Activated T-helper 17 cell treated with anti-CD3 and anti-CD28 coated beads, Interleukin-2, amount 50 U/mL, for 72 hours (primary cell): ENCODE measurements at regions not wholly inside any gene's neighbourhood (a gene's known extent, or its start where the extent isn't known, plus 50 kb on each side); places are given as distances from the start of the nearest gene placed in this dataset.
"Not testable (repeated sequence)": the region's sequence is repeated elsewhere in the genome, so short reads cannot be mapped to it uniquely, and the experiment has no call there.

Source experiments
- ATAC-seq: fragments of 150-1000 bp; cut with Tn5 transposase; replicated peaks from 2 replicates; pipeline ENCODE4 v1.10.0; 2021; ENCODE audit warnings: mild to moderate bottlenecking, moderate library complexity
- H3K27ac Mint-ChIP-seq: one replicate; pipeline ENCODE4 v1.8.0; 2022; ENCODE audit warnings: mixed read lengths
- H3K27me3 Mint-ChIP-seq: one replicate; pipeline ENCODE4 v1.8.0; 2022; ENCODE audit warnings: mixed read lengths
- H3K36me3 Mint-ChIP-seq: one replicate; pipeline ENCODE4 v1.8.0; 2022; ENCODE audit warnings: low read depth, mild to moderate bottlenecking, mixed read lengths
- H3K4me1 Mint-ChIP-seq: one replicate; pipeline ENCODE4 v1.8.0; 2022; ENCODE audit warnings: mixed read lengths
- H3K4me3 Mint-ChIP-seq: one replicate; pipeline ENCODE4 v1.8.0; 2022; ENCODE audit warnings: mild to moderate bottlenecking, mixed read lengths
- H3K9me3 Mint-ChIP-seq: one replicate; pipeline ENCODE4 v1.8.0; 2022; ENCODE audit warnings: mixed read lengths

DNA sequence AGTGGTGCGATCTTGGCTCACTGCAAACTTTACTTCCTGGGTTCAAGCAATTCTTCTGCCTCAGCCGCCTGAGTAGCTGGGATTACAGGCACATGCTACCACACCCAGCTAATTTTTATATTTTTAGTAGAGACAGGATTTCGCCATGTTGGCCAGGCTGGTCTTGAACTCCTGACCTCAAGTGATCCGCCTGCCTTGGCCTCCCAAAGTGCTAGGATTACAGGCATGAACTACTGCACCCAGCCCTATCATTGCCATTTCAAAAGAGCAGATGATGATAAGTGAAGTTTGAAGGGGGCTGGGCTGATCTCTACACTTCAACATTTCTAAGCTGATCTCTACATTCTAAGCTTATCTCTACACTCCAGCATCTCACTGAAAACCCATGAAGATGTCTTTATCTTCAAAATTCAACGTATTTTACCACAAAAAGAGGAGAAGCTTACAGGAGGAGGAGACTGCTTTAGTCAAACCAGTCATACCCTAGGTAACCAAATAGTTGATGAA is 94.4 kb upstream of the BARHL2 start:
- ATAC-seq, H3K36me3 Mint-ChIP-seq, H3K4me3 Mint-ChIP-seq, H3K27ac Mint-ChIP-seq, H3K9me3 Mint-ChIP-seq, H3K4me1 Mint-ChIP-seq: not testable (repeated sequence)
- H3K27me3 Mint-ChIP-seq = peaks cover 35% of the 10 kb centered on the region

DNA sequence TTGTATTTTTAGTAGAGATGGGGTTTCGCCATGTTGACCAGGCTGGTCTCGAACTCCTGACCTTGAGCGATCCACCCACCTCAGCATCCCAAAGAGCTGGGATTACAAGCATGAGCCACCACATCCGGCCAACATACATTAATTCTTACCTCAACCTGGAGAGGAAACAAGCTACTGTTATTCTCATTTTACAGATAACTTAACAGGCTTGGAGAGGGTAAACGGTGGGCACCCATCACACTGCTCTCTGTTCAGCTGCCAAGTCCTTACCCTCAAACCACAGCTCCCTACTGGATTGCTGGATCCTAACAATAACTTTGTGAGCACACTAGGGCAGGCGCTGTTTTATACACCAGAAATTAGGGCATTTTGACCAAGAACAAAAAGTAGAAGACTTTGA is 93.6 kb upstream of the BARHL2 start:
- Mint-ChIP-seq H3K9me3 (no peaks in the 10 kb centered on the region), H3K27me3 (peaks cover 33% of the 10 kb centered on the region), H3K27ac (no peak overlapping the region), H3K4me1 (no peaks in the 10 kb centered on the region), H3K36me3 (no peaks in the 10 kb centered on the region), H3K4me3 (no peak overlapping the region)
- ATAC-seq = no peak

DNA sequence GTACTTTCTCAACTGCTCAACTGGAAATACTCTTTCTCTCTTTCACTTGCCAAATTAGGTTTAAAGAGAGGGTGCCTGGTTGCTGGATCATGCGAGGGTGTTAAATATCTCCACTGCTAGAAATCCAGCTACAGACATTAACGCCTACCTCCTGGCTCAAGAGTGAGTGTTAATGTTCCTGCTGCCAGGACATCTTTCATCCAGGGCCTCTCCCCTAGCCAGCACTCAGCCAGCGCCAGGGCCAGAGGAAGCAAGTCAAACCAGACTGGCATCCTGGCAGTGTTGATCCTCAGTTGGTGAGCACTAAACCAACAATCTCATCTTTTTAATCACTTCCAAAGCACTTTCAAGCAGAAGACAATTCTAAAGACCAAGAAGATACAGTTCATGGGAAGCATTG is 92.9 kb upstream of the BARHL2 start:
- Mint-ChIP-seq H3K9me3 (no peaks in the 10 kb centered on the region), H3K27ac (no peak overlapping the region), H3K4me3 (no peak overlapping the region), H3K36me3 (no peaks in the 10 kb centered on the region), H3K27me3 (peaks cover 36% of the 10 kb centered on the region), H3K4me1 (no peaks in the 10 kb centered on the region)
- no peak for ATAC-seq

DNA sequence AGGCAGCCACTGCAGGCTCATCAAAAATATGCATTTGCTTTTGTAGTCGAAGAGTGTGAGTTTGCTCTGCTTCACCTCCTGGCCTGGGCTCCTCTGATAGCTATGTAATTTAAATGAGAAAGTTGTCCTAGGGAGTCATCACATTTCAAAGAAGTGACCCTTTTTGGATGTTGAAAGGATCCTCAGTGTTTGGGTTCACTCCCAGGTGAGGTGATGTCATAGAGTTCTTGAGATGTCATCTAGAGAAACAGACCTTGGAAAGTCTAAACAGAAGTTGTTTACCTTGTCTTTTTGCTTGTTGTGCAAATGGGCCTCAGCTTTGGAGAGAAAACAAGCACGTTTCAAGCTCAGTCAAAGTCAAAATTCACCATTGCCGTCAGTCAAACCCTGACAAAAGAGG is 92.0 kb upstream of the BARHL2 start:
- Mint-ChIP-seq H3K4me1 (no peaks in the 10 kb centered on the region), H3K4me3 (no peak overlapping the region), H3K27ac (no peak overlapping the region), H3K36me3 (no peaks in the 10 kb centered on the region), H3K9me3 (no peaks in the 10 kb centered on the region), H3K27me3 (peaks cover 34% of the 10 kb centered on the region)
- ATAC-seq = no peak

DNA sequence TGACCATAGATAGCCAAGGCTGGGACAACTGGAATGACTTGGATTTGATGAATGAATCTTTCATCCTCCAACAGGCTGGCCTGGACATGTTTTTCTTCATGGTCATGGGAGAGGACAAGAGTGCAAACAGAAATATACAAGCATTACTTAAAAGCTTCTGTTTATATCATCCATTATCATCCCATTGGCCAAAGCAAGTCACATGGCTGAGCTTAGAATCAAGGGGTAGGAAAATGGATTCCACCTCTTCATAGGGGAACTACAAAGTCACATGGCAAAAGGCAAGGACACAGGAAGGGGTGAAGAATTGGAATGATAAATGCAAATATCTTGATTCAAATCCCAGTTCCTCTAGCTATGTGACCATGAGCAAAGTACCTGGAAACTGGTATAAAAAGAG is 90.2 kb upstream of the BARHL2 start:
- ATAC-seq = no peak
- no peak overlapping the region for H3K27ac Mint-ChIP-seq
- no peaks in the 10 kb centered on the region for H3K9me3 Mint-ChIP-seq
- H3K4me1 Mint-ChIP-seq = no peaks in the 10 kb centered on the region
- peaks cover 39% of the 10 kb centered on the region for H3K27me3 Mint-ChIP-seq
- no peaks in the 10 kb centered on the region for H3K36me3 Mint-ChIP-seq
- no peak overlapping the region for H3K4me3 Mint-ChIP-seq

DNA sequence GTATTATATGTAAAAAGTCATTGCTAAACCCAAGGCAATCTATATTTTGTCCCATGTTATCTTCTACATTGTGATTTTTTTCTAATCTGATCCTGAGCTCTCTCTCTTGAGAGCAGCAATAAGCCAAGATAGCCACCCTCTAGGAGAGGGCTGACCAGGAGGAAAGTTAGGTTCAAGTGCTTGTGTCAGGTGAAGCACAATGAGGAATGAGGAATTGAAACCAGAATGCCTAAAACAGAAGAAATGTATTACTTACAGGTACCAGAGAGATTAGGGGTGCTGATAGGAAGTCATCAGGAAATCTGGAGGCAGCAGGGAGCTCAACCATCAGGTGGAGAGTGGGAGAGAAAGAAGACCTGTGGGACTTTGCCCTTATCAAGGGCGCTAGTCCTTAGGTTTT is 85.5 kb upstream of the BARHL2 start:
- H3K36me3 Mint-ChIP-seq = no peaks in the 10 kb centered on the region
- no peak for ATAC-seq
- no peaks in the 10 kb centered on the region for H3K9me3 Mint-ChIP-seq
- H3K4me3 Mint-ChIP-seq = no peak overlapping the region
- peaks cover 44% of the 10 kb centered on the region for H3K27me3 Mint-ChIP-seq
- no peak overlapping the region for H3K27ac Mint-ChIP-seq
- H3K4me1 Mint-ChIP-seq = no peaks in the 10 kb centered on the region

DNA sequence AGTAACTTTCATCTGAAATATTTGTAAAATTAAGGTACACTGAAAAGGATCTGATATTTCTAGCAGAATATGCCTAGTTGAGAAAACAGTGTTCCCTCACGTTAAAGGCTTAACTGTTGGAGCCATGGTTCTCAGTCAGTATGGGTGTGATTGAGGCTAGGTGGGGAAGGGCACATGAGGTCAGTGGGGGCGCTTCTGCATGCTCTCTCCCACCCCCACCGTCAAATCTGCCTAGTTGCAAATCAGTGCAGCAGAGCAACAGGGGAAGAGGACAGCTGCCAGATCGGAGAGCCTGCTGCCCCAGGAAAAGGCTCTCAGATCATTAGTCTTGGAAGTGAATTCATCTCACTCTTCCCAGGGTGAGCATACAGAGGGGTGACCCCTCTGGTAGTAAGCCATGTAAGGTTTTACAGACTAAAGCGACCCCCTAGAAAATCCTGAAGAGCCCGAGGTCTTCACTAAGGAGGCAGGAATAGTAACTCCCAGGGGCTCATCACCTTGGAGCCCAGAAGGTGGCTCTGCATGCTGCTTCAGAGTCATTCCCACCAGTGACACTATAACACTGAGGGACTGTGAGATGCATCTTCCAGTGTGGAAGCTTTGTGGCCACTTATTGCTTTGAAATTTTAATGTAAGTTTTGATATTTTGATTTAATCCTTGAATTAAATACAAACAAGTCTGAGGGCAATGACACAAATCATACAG is 83.1 kb upstream of the BARHL2 start:
- no peak overlapping the region for H3K27ac Mint-ChIP-seq
- no peaks in the 10 kb centered on the region for H3K9me3 Mint-ChIP-seq
- H3K27me3 Mint-ChIP-seq = peaks cover 36% of the 10 kb centered on the region
- no peak for ATAC-seq
- H3K36me3 Mint-ChIP-seq = no peaks in the 10 kb centered on the region
- no peaks in the 10 kb centered on the region for H3K4me1 Mint-ChIP-seq
- H3K4me3 Mint-ChIP-seq = no peak overlapping the region

DNA sequence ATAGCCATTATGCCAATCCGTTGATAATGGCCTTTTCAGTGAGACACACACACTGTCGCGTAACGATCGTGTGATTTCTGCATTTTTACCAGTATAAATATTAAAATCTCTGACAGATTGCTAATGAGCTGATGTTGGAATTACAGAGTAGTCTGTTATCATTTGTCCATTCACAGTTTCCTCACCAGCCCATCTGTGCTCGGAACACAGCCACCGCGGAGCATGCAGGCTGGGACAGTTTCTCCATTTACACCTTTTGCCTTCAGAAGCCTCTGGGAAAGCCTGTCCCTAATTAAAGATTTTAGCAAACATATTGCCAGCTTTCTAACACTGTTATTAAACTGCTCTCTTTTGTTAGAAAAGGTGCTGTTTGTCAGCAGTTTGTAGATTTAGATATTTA is 82.2 kb upstream of the BARHL2 start:
- Mint-ChIP-seq H3K27me3 (peaks cover 37% of the 10 kb centered on the region), H3K4me3 (no peak overlapping the region), H3K27ac (no peak overlapping the region), H3K9me3 (no peaks in the 10 kb centered on the region), H3K4me1 (no peaks in the 10 kb centered on the region), H3K36me3 (no peaks in the 10 kb centered on the region)
- no peak for ATAC-seq

DNA sequence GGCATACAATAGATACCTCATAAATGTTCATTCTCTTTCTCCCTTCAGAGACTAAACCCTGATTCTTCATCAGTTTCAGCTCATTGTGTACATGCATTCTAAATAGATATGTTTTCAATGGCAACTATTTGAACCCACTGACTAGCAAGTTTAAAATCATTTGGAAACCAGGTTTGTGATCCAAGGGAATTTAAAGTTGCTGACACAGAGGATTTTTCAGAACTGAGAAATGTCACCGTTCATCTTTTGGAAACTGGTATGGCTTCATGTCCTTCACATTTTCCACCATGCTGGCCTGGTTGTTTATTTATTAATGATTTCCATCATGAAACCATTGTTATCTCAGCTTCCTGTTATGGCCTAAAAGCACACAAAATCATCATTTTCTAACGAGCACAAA is 81.8 kb upstream of the BARHL2 start:
- H3K4me3 Mint-ChIP-seq = no peak overlapping the region
- no peak for ATAC-seq
- H3K36me3 Mint-ChIP-seq = no peaks in the 10 kb centered on the region
- no peaks in the 10 kb centered on the region for H3K4me1 Mint-ChIP-seq
- H3K27me3 Mint-ChIP-seq = peaks cover 42% of the 10 kb centered on the region
- no peaks in the 10 kb centered on the region for H3K9me3 Mint-ChIP-seq
- H3K27ac Mint-ChIP-seq = no peak overlapping the region

DNA sequence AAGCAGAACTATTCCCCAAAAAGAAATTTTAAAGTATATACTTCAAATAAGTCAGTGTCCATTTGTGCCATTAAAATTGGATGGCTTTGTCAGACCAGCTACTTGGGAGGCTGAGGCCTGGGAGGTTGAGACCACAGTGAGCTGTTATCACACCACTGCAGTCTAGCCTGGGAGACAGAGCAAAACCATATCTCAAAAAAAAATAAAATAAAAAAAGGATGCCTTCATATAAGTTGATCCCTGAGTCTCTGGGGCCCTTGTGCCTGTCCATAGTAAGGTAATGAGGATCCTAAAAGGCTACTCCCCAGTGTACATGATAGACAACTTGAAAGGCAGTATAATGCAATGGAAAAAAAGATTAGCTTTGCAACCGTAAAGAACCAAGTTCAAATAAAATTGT is 81.2 kb upstream of the BARHL2 start:
- no peak for ATAC-seq
- Mint-ChIP-seq H3K27me3 (peaks cover 39% of the 10 kb centered on the region), H3K9me3 (no peaks in the 10 kb centered on the region), H3K4me3 (no peak overlapping the region), H3K4me1 (no peaks in the 10 kb centered on the region), H3K27ac (no peak overlapping the region), H3K36me3 (no peaks in the 10 kb centered on the region)

DNA sequence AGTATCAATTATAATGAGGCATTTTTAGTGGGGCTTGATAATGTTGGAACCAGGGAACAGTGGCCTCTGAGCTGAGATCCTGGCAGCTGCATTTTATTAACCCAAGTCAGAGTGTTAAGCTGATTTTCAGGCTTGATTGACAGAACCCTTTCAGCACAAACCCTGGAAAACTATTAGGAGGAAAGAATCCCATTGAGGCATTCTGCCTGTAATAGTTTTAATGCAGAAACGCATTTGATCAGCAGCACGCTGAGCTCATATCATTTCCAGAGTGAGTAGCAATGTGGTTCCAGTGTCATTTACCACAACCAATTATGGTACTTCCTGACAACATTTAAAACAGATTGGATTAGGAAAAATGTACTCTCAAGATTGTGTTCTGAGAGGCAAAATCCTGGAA is 78.3 kb upstream of the BARHL2 start:
- Mint-ChIP-seq H3K36me3 (no peaks in the 10 kb centered on the region), H3K27ac (no peak overlapping the region), H3K4me3 (no peak overlapping the region), H3K9me3 (no peaks in the 10 kb centered on the region), H3K4me1 (no peaks in the 10 kb centered on the region), H3K27me3 (peaks cover 36% of the 10 kb centered on the region)
- ATAC-seq = no peak

DNA sequence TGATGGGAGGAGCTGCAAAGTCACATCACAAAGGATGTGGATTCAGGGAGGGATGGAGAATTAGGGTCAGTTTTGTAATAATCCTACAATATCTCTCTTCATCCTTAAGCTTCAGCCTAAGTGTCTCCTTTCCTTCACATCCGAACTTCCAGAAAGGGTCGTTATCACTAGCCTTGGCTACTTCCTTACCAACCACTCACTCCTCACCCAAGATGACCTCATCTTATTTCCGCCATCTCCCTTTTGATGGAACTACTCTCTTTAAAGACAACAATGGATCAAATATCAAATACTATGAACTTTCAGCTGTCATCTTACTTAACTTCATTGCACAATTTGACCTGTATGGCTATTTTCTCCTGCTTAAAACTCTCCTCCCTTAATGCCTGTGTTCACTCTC is 69.6 kb upstream of the BARHL2 start:
- no peaks in the 10 kb centered on the region for H3K9me3 Mint-ChIP-seq
- H3K4me3 Mint-ChIP-seq = no peak overlapping the region
- peaks cover 27% of the 10 kb centered on the region for H3K27me3 Mint-ChIP-seq
- no peak for ATAC-seq
- H3K4me1 Mint-ChIP-seq = no peaks in the 10 kb centered on the region
- H3K36me3 Mint-ChIP-seq = no peaks in the 10 kb centered on the region
- no peak overlapping the region for H3K27ac Mint-ChIP-seq

DNA sequence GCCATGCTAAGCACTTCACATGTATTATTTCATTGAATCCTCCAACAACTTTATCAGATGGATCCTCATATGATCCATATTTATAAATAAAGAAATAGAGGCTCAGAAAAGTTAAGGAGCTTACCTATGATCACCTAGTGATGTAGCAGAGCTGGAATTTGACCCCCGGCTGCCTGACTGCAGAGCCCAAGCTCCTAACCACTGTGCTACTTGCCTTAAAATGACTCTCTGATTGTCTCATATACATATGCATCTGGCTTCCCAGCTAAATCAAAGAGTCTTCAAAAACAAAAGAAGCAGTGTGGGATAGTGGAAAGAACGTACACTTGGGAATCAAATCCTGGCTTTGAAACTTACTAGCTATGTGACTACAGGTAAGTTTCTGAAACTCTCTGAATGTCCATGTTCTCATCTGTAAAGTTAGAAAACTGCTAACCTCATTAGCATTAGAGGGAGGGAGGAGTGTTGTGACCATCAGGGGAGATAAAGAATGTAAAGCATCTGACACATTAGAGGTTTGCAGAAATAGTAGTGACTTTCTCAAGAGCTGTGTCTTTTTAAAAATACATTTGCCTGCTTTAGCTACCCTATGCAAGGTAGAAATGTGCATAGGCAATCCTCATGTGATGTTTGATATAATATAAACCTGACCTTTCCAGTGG is 67.2 kb upstream of the BARHL2 start:
- peaks cover 19% of the 10 kb centered on the region for H3K27me3 Mint-ChIP-seq
- H3K9me3 Mint-ChIP-seq = no peaks in the 10 kb centered on the region
- no peaks in the 10 kb centered on the region for H3K4me1 Mint-ChIP-seq
- no peak overlapping the region for H3K4me3 Mint-ChIP-seq
- no peak overlapping the region for H3K27ac Mint-ChIP-seq
- H3K36me3 Mint-ChIP-seq = no peaks in the 10 kb centered on the region
- ATAC-seq = no peak

DNA sequence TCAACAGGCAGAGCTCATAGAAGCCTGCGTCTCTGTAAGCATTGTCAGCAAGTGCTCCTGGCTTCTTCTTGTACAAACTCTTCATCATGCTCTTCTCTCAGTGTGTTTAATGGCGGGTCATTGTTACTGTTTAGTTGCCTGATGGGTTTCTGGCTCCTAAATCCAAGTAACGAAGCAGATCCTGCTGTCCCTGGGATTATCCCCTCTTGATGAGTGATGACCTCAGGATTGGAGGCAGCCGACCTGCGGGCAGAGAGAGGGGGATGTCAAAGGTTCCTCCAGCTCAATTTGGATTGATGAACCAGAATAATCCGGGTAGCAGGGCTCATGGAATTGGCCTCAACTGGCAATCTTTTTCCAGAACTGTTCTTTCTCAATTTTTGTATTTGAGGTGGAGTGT is 66.1 kb upstream of the BARHL2 start:
- no peaks in the 10 kb centered on the region for H3K9me3 Mint-ChIP-seq
- no peak overlapping the region for H3K4me3 Mint-ChIP-seq
- H3K27ac Mint-ChIP-seq = no peak overlapping the region
- H3K4me1 Mint-ChIP-seq = no peaks in the 10 kb centered on the region
- no peaks in the 10 kb centered on the region for H3K36me3 Mint-ChIP-seq
- ATAC-seq = no peak
- peaks cover 14% of the 10 kb centered on the region for H3K27me3 Mint-ChIP-seq

DNA sequence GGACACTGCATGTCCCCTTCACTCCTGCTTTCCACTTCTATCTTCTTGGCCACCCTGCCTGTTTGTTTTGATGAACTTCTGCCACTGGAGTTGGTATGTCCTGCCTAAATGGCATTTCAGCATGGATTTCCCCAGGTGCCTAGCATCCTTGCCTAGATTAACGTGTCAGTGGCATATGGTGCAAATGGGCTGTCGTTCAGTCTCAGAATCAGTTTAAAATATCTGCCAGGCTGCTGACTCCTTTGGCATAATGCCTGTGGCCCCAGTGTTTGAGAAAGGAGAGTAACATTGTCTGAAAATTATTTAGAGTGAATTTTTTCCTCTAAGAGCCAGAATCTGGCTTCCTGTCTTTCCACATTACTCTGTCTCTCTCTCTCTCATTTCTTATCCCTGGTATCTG is 64.9 kb upstream of the BARHL2 start:
- H3K4me1 Mint-ChIP-seq = no peaks in the 10 kb centered on the region
- H3K27ac Mint-ChIP-seq = no peak overlapping the region
- no peaks in the 10 kb centered on the region for H3K36me3 Mint-ChIP-seq
- ATAC-seq = no peak
- H3K27me3 Mint-ChIP-seq = peaks cover 14% of the 10 kb centered on the region
- H3K4me3 Mint-ChIP-seq = no peak overlapping the region
- no peaks in the 10 kb centered on the region for H3K9me3 Mint-ChIP-seq
